ENCODE measurements at regions not wholly inside any gene's neighbourhood (a gene's known extent, or its start where the extent isn't known, plus 50 kb on each side); places are given as distances from the start of the nearest gene placed in this dataset.
"Not testable (repeated sequence)": the region's sequence is repeated elsewhere in the genome, so short reads cannot be mapped to it uniquely, and the experiment has no call there.

DNA sequence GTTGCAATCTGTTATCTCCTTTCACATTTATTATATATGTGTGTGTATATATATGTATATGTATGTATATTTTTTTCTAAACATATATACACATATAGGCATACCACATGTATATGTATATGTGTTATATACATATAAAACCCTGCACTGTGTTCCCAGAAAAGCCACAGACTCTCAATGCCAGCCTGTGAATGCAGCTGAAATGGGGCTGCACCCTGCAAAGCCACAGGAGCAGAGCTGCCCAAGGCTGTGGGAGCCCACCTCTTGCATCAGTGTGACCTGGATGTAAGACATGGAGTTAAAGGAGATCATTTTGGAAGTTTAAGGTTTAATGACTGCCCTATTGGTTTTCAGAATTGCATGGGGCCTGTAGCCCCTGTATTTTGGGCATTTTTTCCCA lies 762.3 kb upstream of the ARPP21 start:
- no peak for DNase-seq (ENCODE audit: low read depth)

DNA sequence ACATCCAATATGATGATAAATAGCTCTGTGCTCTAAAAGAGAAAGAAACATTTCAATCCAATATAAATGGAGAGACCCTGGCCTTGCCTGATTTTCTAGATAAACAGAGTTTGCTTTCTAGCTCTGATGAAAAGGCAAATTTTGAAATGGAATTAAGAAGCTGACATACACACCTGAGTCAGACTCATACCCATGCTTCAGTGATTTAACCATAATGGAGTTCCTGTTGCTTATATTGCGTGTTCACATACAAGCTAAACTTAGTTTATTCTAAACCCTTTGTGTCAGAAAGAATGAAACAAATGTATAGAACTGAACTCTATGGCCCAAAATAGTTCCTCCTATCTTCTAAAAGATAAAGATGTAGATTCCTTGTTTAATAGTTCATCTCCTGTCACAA lies 760.8 kb upstream of the ARPP21 start:
- no peak for DNase-seq (ENCODE audit: low read depth)

DNA sequence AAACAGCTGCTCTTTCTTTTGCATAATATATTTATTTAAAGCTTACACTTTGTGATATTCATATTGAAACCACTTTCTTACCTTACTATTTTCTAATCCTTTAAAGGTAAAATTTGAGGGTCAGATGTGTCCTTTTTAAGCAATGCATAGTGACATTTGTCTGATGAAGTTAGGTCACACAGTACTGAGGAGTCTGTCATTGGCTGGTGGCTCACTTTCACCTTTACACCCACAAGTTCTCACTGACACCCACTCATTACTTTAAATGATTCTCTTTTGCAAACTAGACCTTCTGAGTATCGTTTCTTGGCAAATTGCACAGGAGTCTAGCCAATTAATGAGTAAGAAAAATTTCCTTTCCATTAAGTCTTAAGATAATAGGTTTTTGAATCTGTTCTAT lies 758.3 kb upstream of the ARPP21 start:
- DNase-seq (ENCODE audit: low read depth), result no peak

GRCh38 chr3:34882764-34883163 lies 756.6 kb upstream of the ARPP21 start:
- DNase-seq (ENCODE audit: low read depth), result no peak

- DNase-seq (ENCODE audit: low read depth), result no peak
Measured at GRCh38 chr3:34884007-34884406, 755.3 kb upstream of the ARPP21 start.

DNA sequence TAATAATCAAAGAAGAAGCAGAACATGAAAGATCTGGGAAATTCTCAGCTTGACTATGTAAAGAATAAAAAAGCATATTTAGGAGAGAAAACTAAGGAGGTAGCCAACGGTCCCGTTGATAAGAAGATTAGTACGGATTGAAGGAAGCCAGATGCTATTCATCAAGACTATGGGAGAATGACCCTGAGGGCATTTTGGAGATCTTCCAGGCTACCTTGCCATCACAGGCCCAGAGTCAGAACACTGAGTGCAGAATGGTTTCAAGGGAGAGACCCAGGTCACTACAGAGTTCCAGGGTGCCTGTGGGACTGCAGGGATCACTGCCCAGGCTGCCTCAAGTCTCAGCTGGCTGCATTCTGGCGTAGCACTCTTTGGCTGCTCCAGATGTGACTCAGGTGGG lies 752.9 kb upstream of the ARPP21 start:
- no peak for DNase-seq (ENCODE audit: low read depth)

- no peak for DNase-seq (ENCODE audit: low read depth)
Measured at GRCh38 chr3:34889641-34890040, 749.7 kb upstream of the ARPP21 start.

- DNase-seq (ENCODE audit: low read depth), result no peak
Measured at GRCh38 chr3:34890247-34890646, 749.1 kb upstream of the ARPP21 start.

- DNase-seq (ENCODE audit: low read depth), result no peak
Measured at GRCh38 chr3:34891941-34892340, 747.4 kb upstream of the ARPP21 start.

- no peak for DNase-seq (ENCODE audit: low read depth)
Measured at GRCh38 chr3:34895841-34896240, 743.5 kb upstream of the ARPP21 start.

- DNase-seq (ENCODE audit: low read depth), result not testable (repeated sequence)
Measured at GRCh38 chr3:34909679-34910078, 729.6 kb upstream of the ARPP21 start.

DNA sequence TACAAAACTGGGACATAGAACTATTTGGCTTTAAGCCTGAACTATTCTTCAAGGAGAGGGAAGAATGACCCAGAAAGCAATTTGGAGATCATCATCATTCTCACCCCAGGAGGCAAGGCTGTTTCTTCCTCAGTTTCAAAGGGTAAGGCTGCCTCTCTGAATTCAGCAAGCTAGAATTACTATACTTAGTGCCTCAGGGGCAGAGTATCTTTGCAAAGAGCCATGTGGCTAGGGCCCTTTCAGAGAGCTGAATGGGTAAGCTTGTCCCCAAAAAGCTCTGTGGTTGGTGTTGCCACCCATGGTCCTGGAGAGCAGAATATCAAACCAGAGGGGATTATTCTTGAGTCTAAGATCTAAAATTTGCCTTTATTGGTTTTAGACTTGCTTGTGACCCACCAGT lies 720.3 kb upstream of the ARPP21 start:
- no peak for DNase-seq (ENCODE audit: low read depth)

GRCh38 chr3:34920806-34921205 lies 718.5 kb upstream of the ARPP21 start:
- no peak for DNase-seq (ENCODE audit: low read depth)

- DNase-seq (ENCODE audit: low read depth), result no peak
Measured at GRCh38 chr3:34924961-34925360, 714.4 kb upstream of the ARPP21 start.

GRCh38 chr3:34925851-34926250 lies 713.5 kb upstream of the ARPP21 start:
- DNase-seq (ENCODE audit: low read depth), result no peak

- DNase-seq (ENCODE audit: low read depth), result no peak
Measured at GRCh38 chr3:34929036-34929435, 710.3 kb upstream of the ARPP21 start.

DNA sequence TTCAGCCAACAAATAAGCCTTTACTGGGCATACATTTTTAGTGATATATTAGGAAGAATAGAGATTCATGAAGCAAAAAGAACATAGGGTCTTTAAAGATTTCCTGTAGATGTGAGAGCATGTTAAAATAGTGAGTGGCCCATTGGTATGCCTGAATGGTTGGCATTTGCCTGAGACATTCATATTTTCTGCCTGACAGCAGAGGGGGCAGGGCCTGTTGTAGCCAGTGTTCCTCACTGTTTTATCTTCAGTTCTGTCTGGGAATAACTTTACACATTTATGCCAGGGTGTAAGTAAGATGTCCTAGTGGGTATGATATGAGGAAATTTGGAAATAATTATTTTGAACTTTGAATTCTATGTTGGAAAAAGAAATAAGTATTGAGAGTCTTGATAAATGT lies 704.7 kb upstream of the ARPP21 start:
- DNase-seq (ENCODE audit: low read depth), result no peak

DNA sequence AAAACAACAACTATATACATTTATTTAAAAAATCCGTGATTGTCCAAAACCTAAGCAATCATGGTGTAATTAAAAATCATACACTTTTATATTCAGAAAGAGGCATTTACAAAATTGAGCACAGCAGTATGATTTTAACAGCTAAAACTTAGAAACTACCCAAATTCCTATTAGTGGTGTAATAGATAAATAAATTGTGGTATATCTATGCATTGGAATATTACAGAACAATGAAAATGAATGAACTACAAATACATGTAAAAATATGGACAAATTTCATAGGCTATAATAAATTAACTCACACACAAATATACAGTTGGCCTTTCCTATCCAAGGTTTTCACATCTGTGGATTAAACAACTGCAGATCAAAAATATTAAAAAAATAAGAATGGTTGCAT lies 700.5 kb upstream of the ARPP21 start:
- DNase-seq (ENCODE audit: low read depth), result no peak

GRCh38 chr3:34942256-34942655 lies 697.1 kb upstream of the ARPP21 start:
- DNase-seq (ENCODE audit: low read depth), result no peak

- DNase-seq (ENCODE audit: low read depth), result no peak
Measured at GRCh38 chr3:34947834-34948233, 691.5 kb upstream of the ARPP21 start.

DNA sequence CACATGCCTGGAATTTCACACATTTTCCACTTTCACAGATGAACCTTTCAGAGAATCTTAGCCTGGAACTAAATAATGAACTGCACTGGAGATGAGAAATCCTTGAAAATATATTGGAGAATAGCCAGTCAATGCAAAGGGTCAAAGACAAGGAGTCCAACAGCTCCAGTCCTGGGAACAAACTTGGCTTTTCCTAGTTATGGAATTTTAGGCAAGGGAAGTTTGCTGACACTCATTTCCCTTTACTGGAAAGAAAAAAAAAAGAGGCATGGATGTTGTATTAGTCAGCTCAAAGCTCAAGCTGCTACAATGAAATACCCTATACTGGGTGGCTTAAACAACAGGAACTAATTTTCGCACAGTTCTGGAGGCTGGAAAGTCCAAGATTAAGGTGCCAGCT lies 690.8 kb upstream of the ARPP21 start:
- no peak for DNase-seq (ENCODE audit: low read depth)

DNA sequence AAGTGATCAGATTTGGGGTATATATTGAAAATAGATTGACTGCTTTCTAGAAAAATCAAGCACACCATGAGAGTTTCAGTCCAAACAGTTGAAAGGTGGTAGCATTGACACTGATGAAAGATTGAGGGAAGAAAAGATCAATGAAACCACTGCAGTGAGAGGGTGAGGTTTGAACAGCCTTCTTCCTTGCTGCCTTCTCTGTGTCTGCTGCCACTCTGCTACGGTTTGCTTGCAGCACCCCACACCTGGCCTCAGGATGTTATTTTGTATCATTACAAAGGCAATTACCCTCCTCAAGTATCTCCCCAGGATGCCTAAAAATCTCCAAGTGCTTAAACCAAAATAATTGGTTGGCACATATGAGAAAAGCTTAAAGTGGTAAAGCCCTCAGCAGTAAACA lies 683.6 kb upstream of the ARPP21 start:
- no peak for DNase-seq (ENCODE audit: low read depth)

DNA sequence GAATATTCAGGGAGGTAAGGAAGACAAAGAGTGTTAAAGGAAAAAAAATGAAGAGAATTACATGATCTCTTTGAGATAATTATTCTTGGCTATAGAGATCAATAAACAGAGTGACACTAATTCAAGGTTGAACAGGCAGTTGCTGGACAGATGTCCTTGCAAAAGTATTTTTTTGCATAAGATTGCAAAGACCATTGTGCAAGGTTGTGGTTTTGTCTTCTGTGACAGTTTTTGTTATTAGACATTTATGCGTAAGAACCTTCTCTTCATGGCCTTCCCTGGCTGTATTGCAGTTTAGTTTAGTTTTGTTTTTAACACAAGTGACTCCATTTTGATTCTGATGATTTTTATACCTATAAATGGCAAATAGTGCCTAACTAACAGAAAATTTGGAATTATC lies 682.8 kb upstream of the ARPP21 start:
- no peak for DNase-seq (ENCODE audit: low read depth)

GRCh38 chr3:34957677-34958076 lies 681.6 kb upstream of the ARPP21 start:
- no peak for DNase-seq (ENCODE audit: low read depth)

DNA sequence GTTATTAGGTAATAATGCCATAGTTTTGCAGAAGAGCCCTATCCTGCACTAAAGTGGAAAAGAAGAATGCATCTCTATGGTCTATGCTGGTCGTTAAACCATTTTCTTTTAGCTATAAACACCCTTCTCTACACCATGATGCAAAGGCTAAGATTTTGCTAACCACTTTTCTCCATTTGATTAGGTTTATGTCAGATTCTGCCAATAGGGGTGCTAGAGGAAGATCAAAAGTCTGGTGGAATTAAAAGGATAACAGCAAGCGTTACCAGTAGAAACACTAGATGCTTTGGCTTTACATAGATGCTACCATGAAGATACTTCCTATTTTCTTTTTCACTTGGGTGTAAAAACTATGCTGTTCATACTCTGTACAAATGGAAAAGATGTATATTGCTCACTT lies 669.8 kb upstream of the ARPP21 start:
- no peak for DNase-seq (ENCODE audit: low read depth)

Data from CMK (cell line).